H1 (cell line): ENCODE measurements at regions not wholly inside any gene's neighbourhood (a gene's known extent, or its start where the extent isn't known, plus 50 kb on each side); places are given as distances from the start of the nearest gene placed in this dataset.

Experiments used
- CTCF ChIA-PET: fragments of 300-600 bp; sonication (Branson Sonifier 250); formaldehyde crosslinking; loops from one replicate; lab custom pipeline; 2021; ENCODE audit not compliant: partially characterized antibody; lab: Charles Lee
- POLR2A ChIA-PET: fragments of 300-600 bp; sonication (Branson Sonifier 250); formaldehyde crosslinking; loops from one replicate; lab custom pipeline; 2021; ENCODE audit warnings: inconsistent platforms; ENCODE audit not compliant: partially characterized antibody; lab: Charles Lee
- DNase-seq, 2 experiments: peaks; one replicate each; pipeline versions ENCODE4 v3.0.0 to v3.0.0-alpha.2; 2010 to 2022; ENCODE audit warnings: low spot score in 2 of 2, low read depth in 1 of 2, mixed read lengths in 1 of 2
- FAIRE-seq: peaks from 2 replicates; lab custom pipeline; 2011; peaks lifted over from hg19 to GRCh38; lab: Jason Lieb, UNC
- H2AFZ ChIP-seq: 2 replicates; pipeline ENCODE4 v1.8.1; 2012; ENCODE audit warnings: low read length, inconsistent platforms
- H2AK5ac ChIP-seq: 2 replicates; pipeline ENCODE4 v1.6.1; 2013; ENCODE audit warnings: low read depth, low read length
- H2BK120ac ChIP-seq: replicated peaks from 2 replicates; pipeline ENCODE3; 2013; ENCODE audit warnings: low read depth, low read length, inconsistent platforms
- H2BK12ac ChIP-seq: 2 replicates; pipeline ENCODE4 v1.6.1; 2013; ENCODE audit warnings: low read depth, low read length
- H2BK15ac ChIP-seq: 2 replicates; pipeline ENCODE4 v1.6.1; 2013; ENCODE audit warnings: low read length
- H2BK20ac ChIP-seq: 2 replicates; pipeline ENCODE4 v1.6.1; 2013; ENCODE audit warnings: low read length
- H2BK5ac ChIP-seq: 2 replicates; pipeline ENCODE4 v1.6.1; 2013; ENCODE audit warnings: low read depth, low read length
- H3K14ac ChIP-seq: 2 replicates; pipeline ENCODE4 v1.6.1; 2013; ENCODE audit warnings: inconsistent platforms; ENCODE audit not compliant: insufficient read length
- H3K18ac ChIP-seq: 2 replicates; pipeline ENCODE4 v1.6.1; 2013; ENCODE audit warnings: low read length; ENCODE audit errors: extremely low read depth
- H3K23ac ChIP-seq: 2 replicates; pipeline ENCODE4 v1.6.1; 2013; ENCODE audit warnings: inconsistent platforms; ENCODE audit not compliant: insufficient read length
- H3K23me2 ChIP-seq: 2 replicates; pipeline ENCODE4 v1.6.1; 2013; ENCODE audit warnings: low read depth, low read length
- H3K27ac ChIP-seq: 2 replicates; pipeline ENCODE4 v1.6.1; 2011; ENCODE audit warnings: low read depth, low read length, inconsistent platforms
- H3K27me3 ChIP-seq, 4 experiments: replicated peaks in 1 of 4; 1 replicate in 1 of 4; 2 replicates in 3 of 4; pipeline versions ENCODE4 v1.6.1 to v1.8.1; 2011 to 2013; ENCODE audit warnings: low read length in 3 of 4, mild to moderate bottlenecking in 3 of 4, inconsistent platforms in 2 of 4, mixed read lengths in 2 of 4, moderate library complexity in 1 of 4; ENCODE audit not compliant: control insufficient read depth in 3 of 4, insufficient read depth in 3 of 4; ENCODE audit errors: extremely low read depth in 1 of 4
- H3K36me3 ChIP-seq, 4 experiments: 2 replicates each; pipeline versions ENCODE4 v1.6.1 to v1.8.1; 2011 to 2013; ENCODE audit warnings: mild to moderate bottlenecking in 4 of 4, low read length in 3 of 4, moderate library complexity in 2 of 4, control low read depth in 1 of 4, inconsistent platforms in 1 of 4; ENCODE audit not compliant: insufficient read depth in 4 of 4, control insufficient read depth in 2 of 4
- H3K4ac ChIP-seq: replicated peaks from 2 replicates; pipeline ENCODE3; 2013; ENCODE audit warnings: low read length, low read depth, mixed read lengths, inconsistent platforms; ENCODE audit not compliant: insufficient read length
- H3K4me1 ChIP-seq, 4 experiments: replicated peaks in 1 of 4; 1 replicate in 1 of 4; 2 replicates in 3 of 4; pipeline versions ENCODE4 v1.6.1 to v1.8.1; 2011 to 2013; ENCODE audit warnings: low read length in 3 of 4, inconsistent platforms in 2 of 4, mixed read lengths in 1 of 4; ENCODE audit not compliant: insufficient read depth in 4 of 4, control insufficient read depth in 3 of 4
- H3K4me2 ChIP-seq, 2 experiments: 2 replicates each; pipeline versions ENCODE4 v1.6.1 to v1.8.1; 2011 to 2013; ENCODE audit warnings: low read depth in 2 of 2, low read length in 2 of 2, control low read depth in 1 of 2, inconsistent platforms in 1 of 2, mild to moderate bottlenecking in 1 of 2; ENCODE audit not compliant: insufficient read depth in 1 of 2
- H3K4me3 ChIP-seq, 4 experiments: fragments of 200-600, 300-600 bp in 1 of 4; sonication (generic), shearing (Covaris generic), sonication (Bioruptor Twin) in 1 of 4; 2 replicates each; pipeline versions ENCODE4 v1.5.1 to v1.8.1; 2011 to 2016; ENCODE audit warnings: low read length in 4 of 4, low read depth in 3 of 4, control low read depth in 2 of 4, inconsistent platforms in 2 of 4, mild to moderate bottlenecking in 2 of 4, mixed read lengths in 1 of 4, moderate library complexity in 1 of 4; ENCODE audit not compliant: insufficient read depth in 2 of 4; ENCODE audit errors: extremely low read depth in 1 of 4
- H3K56ac ChIP-seq: replicated peaks from 2 replicates; pipeline ENCODE3; 2013; ENCODE audit warnings: low read depth, mild to moderate bottlenecking, mixed read lengths, low read length, inconsistent platforms; ENCODE audit not compliant: insufficient read length
- H3K79me1 ChIP-seq: 2 replicates; pipeline ENCODE4 v1.6.1; 2013; ENCODE audit warnings: low read depth, low read length, control low read depth
- H3K79me2 ChIP-seq, 2 experiments: 2 replicates each; pipeline versions ENCODE4 v1.6.1 to v1.8.1; 2012 to 2013; ENCODE audit warnings: low read length in 2 of 2, mild to moderate bottlenecking in 2 of 2, inconsistent platforms in 1 of 2; ENCODE audit not compliant: insufficient read depth in 2 of 2, control insufficient read depth in 1 of 2
- H3K9ac ChIP-seq, 4 experiments: replicated peaks in 1 of 4; 1 replicate in 1 of 4; 2 replicates in 3 of 4; pipeline versions ENCODE4 v1.6.1 to v1.8.1; 2011 to 2013; ENCODE audit warnings: low read depth in 3 of 4, low read length in 3 of 4, control low read depth in 2 of 4, mild to moderate bottlenecking in 2 of 4, moderate library complexity in 2 of 4, inconsistent platforms in 1 of 4; ENCODE audit errors: extremely low read depth in 1 of 4
- H3K9me3 ChIP-seq, 2 experiments: 2 replicates each; pipeline versions ENCODE4 v1.6.1 to v1.8.1; 2012 to 2013; ENCODE audit warnings: mild to moderate bottlenecking in 2 of 2, moderate library complexity in 2 of 2, control low read depth in 1 of 2, inconsistent platforms in 1 of 2, low read depth in 1 of 2, low read length in 1 of 2, mixed read lengths in 1 of 2; ENCODE audit not compliant: insufficient read depth in 2 of 2
- H4K20me1 ChIP-seq, 2 experiments: replicated peaks in 1 of 2; 2 replicates each; pipeline versions ENCODE3 to v1.8.1; 2011 to 2013; ENCODE audit warnings: inconsistent platforms in 2 of 2, low read length in 2 of 2, mild to moderate bottlenecking in 1 of 2; ENCODE audit not compliant: insufficient read depth in 2 of 2, control insufficient read depth in 1 of 2
- H4K5ac ChIP-seq: 2 replicates; pipeline ENCODE4 v1.6.1; 2013; ENCODE audit warnings: low read length, low read depth, mixed read lengths, inconsistent platforms; ENCODE audit not compliant: insufficient read length
- H4K8ac ChIP-seq: 2 replicates; pipeline ENCODE4 v1.8.0; 2013; ENCODE audit warnings: mild to moderate bottlenecking, moderate library complexity, low read length, inconsistent platforms; ENCODE audit not compliant: insufficient read depth; ENCODE audit errors: extremely low read depth
- H4K91ac ChIP-seq: replicated peaks from 2 replicates; pipeline ENCODE3; 2013; ENCODE audit warnings: low read length, mixed read lengths, inconsistent platforms; ENCODE audit not compliant: insufficient read length
- EZH2 ChIP-seq: fragments of 200-600 bp; sonication (generic); IDR thresholded peaks from 2 replicates; pipeline ENCODE4 v1.7.1; 2012; ENCODE audit warnings: low read depth, mild to moderate bottlenecking, moderate library complexity, low read length, inconsistent platforms; ENCODE audit not compliant: severe bottlenecking
- JUND ChIP-seq: IDR thresholded peaks from 2 replicates; pipeline ENCODE4 v1.6.1; 2011; ENCODE audit warnings: mild to moderate bottlenecking, improper control_type of control experiment, low read length
- KDM5A ChIP-seq: fragments of 200-600 bp; IDR thresholded peaks from 2 replicates; pipeline ENCODE4 v1.7.1; 2012; ENCODE audit warnings: mild to moderate bottlenecking, low read length, inconsistent platforms, mixed read lengths
- NANOG ChIP-seq: IDR thresholded peaks from 2 replicates; pipeline ENCODE4 v1.6.1; 2011; ENCODE audit warnings: low read length, low read depth, mild to moderate bottlenecking, inconsistent platforms; ENCODE audit not compliant: insufficient read depth, poor library complexity, severe bottlenecking
- NRF1 ChIP-seq: IDR thresholded peaks from 2 replicates; pipeline ENCODE4 v1.6.1; 2011; ENCODE audit warnings: mild to moderate bottlenecking, low read depth, low read length, improper control_type of control experiment
- RNF2 ChIP-seq: fragments of 200-900, 300-1000 bp; sonication (generic); IDR thresholded peaks from 2 replicates; pipeline ENCODE4 v1.7.1; 2016; ENCODE audit warnings: borderline replicate concordance, low read depth, mild to moderate bottlenecking, antibody characterized with exemption, low read length; ENCODE audit not compliant: poor library complexity, severe bottlenecking; ENCODE audit errors: missing control alignments
- SIX5 ChIP-seq: IDR thresholded peaks from 2 replicates; pipeline ENCODE4 v1.6.1; 2011; ENCODE audit warnings: mild to moderate bottlenecking, low read depth, low read length
- SP4 ChIP-seq: IDR thresholded peaks from 2 replicates; pipeline ENCODE4 v1.6.1; 2012; ENCODE audit warnings: low read length, inconsistent platforms
- TAF7 ChIP-seq: optimal IDR thresholded peaks from 2 replicates; pipeline ENCODE3; 2011; ENCODE audit warnings: low read depth, mild to moderate bottlenecking, inconsistent platforms, low read length, moderate library complexity, borderline replicate concordance
- ZNF274 ChIP-seq: IDR thresholded peaks from 2 replicates; pipeline ENCODE4 v1.7.0; 2012; ENCODE audit warnings: low read length, borderline replicate concordance; ENCODE audit errors: extremely low read depth
- WGBS, 2 experiments: shearing (Covaris generic) in 1 of 2; methylation state at CpG; one replicate each; pipeline versions ENCODE4 v1.1.6 to v1.1.7; 2013 to 2015; ENCODE audit warnings: low lambda C conversion rate in 2 of 2, mixed read lengths in 2 of 2, inconsistent platforms in 1 of 2, low coverage in 1 of 2, missing lambda C conversion rate in 1 of 2; ENCODE audit not compliant: insufficient replicate concordance in 2 of 2, insufficient coverage in 1 of 2, insufficient read length in 1 of 2; ENCODE audit errors: extremely low coverage in 1 of 2, missing lambda C conversion rate in 1 of 2; 5-methylcytosine and 5-hydroxymethylcytosine counted together
- TF ChIP-seq, protein P1 (sequence below): IDR thresholded peaks from 2 replicates; pipeline ENCODE4 v1.6.1; 2012; ENCODE audit warnings: low read length, inconsistent platforms
- TF ChIP-seq, protein P2 (sequence below): IDR thresholded peaks from 2 replicates; pipeline ENCODE4 v1.6.1; 2011; ENCODE audit warnings: low read depth, mild to moderate bottlenecking, low read length; ENCODE audit not compliant: insufficient read depth

GRCh38 chr1:87842156-87842555 is 513.5 kb downstream of the LMO4 start:
- no peak overlapping the region for H3K56ac ChIP-seq
- H3K4me2 ChIP-seq = no peak overlapping the region
- no peaks in the 10 kb centered on the region for H3K79me1 ChIP-seq
- H4K20me1 ChIP-seq = no peaks in the 10 kb centered on the region
- FAIRE-seq (no peak), DNase-seq (no peak)
- H3K18ac ChIP-seq = no peak overlapping the region
- no peak overlapping the region for H3K4ac ChIP-seq
- H3K36me3 ChIP-seq = no peaks in the 10 kb centered on the region
- H3K14ac ChIP-seq = no peak overlapping the region
- H3K27ac ChIP-seq = no peak overlapping the region
- no peaks in the 10 kb centered on the region for H3K9me3 ChIP-seq
- ChIA-PET POLR2A (no interaction called here), CTCF (interaction anchor here (1.2 kb wide), 1 partner anchor 71 kb away, joined by 3 read pairs; no protein-coding TSS in a partner anchor)
- no peak overlapping the region for H3K23ac ChIP-seq
- H3K4me1 ChIP-seq = no peaks in the 10 kb centered on the region
- no peak overlapping the region for H2BK5ac ChIP-seq
- H3K27me3 ChIP-seq = no peaks in the 10 kb centered on the region; a peak in 1 of 7 replicates
- H2AK5ac ChIP-seq = no peak overlapping the region
- no peak overlapping the region for H2BK20ac ChIP-seq
- H3K9ac ChIP-seq = no peak overlapping the region
- no peak overlapping the region for H4K5ac ChIP-seq
- 92% methylated on average over 1 of the region's 1 CpG; no CpG with 5 or more reads in 1 of the 2 experiments for WGBS, 2 experiments
- H3K4me3 ChIP-seq = no peak overlapping the region
- no peak overlapping the region for H2BK120ac ChIP-seq
- H2BK12ac ChIP-seq = no peak overlapping the region
- H4K8ac ChIP-seq = no peak overlapping the region
- no peak overlapping the region for H2BK15ac ChIP-seq
- no peak overlapping the region for H2AFZ ChIP-seq
- H4K91ac ChIP-seq = no peak overlapping the region
- no peaks in the 10 kb centered on the region for H3K79me2 ChIP-seq
- no peaks in the 10 kb centered on the region for H3K23me2 ChIP-seq
- no peak for TF ChIP-seq NRF1
- TF ChIP-seq NANOG = no peak
- no peak for TF ChIP-seq ZNF274
- no peak for TF ChIP-seq TAF7
- no peak for TF ChIP-seq SIX5
- TF ChIP-seq SP4 = no peak
- no peak for TF ChIP-seq KDM5A
- TF ChIP-seq, protein P1, sequence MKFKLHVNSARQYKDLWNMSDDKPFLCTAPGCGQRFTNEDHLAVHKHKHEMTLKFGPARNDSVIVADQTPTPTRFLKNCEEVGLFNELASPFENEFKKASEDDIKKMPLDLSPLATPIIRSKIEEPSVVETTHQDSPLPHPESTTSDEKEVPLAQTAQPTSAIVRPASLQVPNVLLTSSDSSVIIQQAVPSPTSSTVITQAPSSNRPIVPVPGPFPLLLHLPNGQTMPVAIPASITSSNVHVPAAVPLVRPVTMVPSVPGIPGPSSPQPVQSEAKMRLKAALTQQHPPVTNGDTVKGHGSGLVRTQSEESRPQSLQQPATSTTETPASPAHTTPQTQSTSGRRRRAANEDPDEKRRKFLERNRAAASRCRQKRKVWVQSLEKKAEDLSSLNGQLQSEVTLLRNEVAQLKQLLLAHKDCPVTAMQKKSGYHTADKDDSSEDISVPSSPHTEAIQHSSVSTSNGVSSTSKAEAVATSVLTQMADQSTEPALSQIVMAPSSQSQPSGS = no peak
- no peak for TF ChIP-seq EZH2
- TF ChIP-seq, protein P2, sequence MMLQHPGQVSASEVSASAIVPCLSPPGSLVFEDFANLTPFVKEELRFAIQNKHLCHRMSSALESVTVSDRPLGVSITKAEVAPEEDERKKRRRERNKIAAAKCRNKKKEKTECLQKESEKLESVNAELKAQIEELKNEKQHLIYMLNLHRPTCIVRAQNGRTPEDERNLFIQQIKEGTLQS = no peak
- no peak for TF ChIP-seq JUND
- no peak for TF ChIP-seq RNF2
